ENCODE measurements at regions not wholly inside any gene's neighbourhood (a gene's known extent, or its start where the extent isn't known, plus 50 kb on each side); places are given as distances from the start of the nearest gene placed in this dataset.
"Not testable (repeated sequence)": the region's sequence is repeated elsewhere in the genome, so short reads cannot be mapped to it uniquely, and the experiment has no call there.

GRCh38 chr9:29966247-29966646 is 2393.0 kb upstream of the C9orf72 start:
- no peak for DNase-seq

DNA sequence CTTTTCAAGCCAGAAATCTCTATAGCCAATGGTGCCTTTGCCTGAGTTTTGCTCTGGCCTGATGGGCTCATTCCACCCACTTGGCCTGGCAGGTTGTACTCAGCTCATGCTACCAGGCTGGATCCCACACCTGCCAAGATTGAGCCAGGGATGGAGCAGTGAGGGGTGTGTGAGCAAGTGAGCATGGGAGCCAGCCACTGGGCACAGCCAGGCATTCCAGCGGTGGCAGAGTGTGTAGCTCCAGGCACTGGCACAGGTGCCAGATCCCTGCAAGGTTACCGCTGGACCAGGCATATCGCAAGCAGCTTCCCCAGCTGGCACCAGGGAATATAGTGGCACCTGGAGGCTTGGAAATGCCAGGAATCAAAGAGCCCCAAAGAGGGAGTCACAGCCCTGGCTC is 2395.6 kb upstream of the C9orf72 start:
- no peak for DNase-seq

- DNase-seq: no peak
These were observed 2396.1 kb upstream of the C9orf72 start for GRCh38 chr9:29969408-29969807.

GRCh38 chr9:29969856-29970647 is 2396.8 kb upstream of the C9orf72 start:
- no peak for DNase-seq

DNA sequence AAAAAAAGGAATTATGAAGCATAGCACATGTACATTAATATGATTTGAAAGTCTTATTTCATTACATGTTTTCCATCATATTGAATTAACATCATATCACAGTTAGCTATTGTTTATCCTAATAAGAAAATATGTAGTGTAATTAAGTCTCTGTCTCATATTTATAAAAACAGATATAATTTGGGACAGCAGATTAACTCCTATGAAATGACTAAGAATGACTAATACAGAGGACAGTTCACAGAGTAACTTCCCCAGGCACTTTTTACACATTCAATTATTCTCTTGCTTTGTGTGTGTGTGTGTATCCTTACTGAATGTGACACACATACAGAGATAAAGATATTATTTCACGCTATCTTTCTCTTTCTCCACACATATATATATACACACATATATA is 2400.9 kb upstream of the C9orf72 start:
- no peak for DNase-seq

DNA sequence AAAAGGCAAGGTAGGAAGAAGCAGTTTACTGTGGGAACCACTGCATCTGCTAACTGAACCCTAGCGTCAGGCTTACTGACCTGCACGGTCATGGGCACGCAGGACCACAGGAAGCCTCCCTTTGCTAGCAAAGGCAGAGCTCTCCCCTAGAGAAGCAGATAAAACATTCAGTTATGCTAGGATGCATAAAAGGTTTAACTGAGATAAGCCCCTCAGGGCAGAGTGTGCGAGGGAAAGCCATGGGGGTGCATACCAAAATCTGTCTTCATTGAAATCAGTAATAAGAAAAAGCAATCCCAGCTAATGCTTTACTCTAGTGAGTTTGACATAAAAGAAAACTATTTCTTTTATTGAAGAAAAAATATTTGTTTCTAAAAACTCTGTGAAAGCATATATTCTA is 2403.7 kb upstream of the C9orf72 start:
- no peak for DNase-seq

GRCh38 chr9:29981013-29981412 is 2403.4 kb upstream of the ACO1 start:
- DNase-seq: no peak

DNA sequence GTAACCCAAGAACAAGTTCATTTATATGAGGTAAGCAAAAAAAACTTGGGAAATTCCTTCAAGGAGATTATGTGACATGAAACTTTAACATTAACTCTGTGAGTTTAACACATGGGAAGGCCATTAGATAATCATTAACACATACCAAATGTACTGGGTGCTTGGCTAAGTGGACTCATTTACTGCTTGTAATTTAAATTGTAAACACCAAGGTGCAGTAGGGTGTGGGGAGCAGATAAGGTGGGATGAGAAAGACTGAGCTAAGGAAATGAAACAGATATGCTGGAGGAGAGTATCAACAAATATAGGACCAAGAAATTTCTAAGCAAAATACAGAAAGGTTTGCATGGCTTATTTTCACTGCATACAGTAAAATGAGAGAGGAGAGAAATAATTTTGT is 2384.8 kb upstream of the ACO1 start:
- DNase-seq: no peak

DNA sequence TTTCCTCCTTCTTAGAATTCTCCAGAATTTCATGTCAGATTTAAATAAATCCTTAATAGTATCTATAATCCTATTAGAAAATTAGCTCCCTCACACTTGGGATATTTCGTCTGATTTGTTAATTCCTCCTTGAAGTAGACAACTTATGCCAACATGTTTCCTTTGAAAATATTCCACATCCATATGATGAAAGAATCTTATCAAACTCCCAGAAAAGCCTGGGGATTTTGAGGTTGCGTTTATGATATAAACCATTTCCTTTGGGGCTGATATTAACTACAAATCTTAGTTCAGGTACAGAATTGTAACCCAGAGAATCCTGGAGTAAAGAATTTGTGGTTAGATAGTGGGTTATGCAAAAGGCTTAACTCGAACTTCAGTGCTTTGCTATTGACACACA is 2373.8 kb upstream of the ACO1 start:
- no peak for DNase-seq

DNA sequence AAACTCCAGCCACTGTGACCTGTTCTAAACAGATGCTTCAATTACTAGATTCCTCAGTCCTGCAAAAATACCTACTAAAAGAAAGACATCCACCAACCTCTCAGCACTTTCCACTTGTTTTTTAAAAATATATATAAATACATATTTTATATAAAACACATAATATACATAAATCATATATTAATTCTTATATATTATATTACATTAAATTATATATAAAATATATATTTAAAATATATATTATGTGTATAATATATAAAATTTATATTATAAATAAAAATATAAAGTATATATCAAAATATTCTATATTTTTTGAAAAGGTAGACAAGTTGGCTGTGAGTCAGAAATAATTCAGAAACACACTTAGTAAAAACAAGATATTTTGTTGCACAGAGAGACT is 2371.8 kb upstream of the ACO1 start:
- no peak for DNase-seq

GRCh38 chr9:30015073-30015472 is 2369.4 kb upstream of the ACO1 start:
- no peak for DNase-seq

DNA sequence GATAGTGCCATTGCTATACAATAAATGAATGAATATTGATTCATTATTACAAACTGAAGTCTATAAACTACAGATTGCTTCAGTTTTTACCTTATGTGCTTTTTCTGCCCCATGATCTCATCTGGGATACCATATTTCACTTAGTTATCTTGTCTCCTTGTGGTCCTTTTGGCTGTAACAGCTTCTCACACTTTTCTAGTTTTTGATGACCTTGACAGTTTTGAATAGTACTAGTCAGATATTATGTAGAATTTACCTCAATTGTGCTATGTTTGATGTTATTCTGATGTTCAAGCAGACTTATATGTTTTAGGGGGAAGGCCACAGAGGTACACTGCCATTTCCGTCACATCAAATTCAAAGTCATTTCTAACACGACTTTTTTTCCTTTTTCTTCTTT is 2364.3 kb upstream of the ACO1 start:
- DNase-seq: no peak

- DNase-seq: no peak
These were observed 2348.7 kb upstream of the ACO1 start for GRCh38 chr9:30035761-30036160.

- no peak for DNase-seq
These were observed 2347.9 kb upstream of the ACO1 start for GRCh38 chr9:30036558-30036957.

GRCh38 chr9:30039712-30040111 is 2344.7 kb upstream of the ACO1 start:
- no peak for DNase-seq

DNA sequence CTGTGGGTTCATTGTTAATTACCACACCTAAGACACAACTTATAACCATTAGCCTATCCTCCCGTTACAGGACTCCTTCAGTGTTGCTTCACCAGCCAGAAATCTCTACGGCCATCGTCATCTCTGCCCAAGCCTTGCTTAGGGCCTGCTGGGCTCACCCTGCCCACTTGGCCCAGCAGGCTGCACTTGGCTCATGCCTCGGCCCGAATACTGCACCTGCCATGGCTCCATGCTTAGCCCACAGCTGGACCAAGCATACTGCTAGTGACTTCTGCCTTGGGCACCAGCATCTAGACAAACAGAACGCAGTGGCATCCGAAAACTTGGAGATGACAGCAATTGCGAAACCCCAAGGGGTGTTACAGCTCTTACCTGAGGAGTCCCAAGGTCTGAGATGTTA is 2336.0 kb upstream of the ACO1 start:
- DNase-seq: no peak

DNA sequence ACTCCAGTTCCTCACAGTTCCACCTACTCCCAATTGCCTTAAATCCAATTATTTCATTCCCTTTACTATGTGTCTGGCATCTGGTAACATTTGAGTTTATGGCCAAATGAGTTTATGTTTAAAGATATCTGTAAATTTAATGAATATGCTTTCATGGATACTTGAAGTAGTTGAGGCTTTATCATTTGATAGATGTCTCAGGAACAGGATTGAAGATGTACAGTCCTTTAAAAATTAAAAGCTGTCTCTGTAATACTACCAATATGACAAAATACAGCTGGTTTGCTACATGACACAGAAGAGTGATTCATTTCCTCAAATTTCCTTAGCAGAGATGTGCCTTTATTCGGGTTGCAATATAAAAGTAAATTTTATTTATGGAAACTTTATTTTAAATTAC is 2326.0 kb upstream of the ACO1 start:
- no peak for DNase-seq

- DNase-seq: no peak
These were observed 2323.5 kb upstream of the ACO1 start for GRCh38 chr9:30060976-30061375.

DNA sequence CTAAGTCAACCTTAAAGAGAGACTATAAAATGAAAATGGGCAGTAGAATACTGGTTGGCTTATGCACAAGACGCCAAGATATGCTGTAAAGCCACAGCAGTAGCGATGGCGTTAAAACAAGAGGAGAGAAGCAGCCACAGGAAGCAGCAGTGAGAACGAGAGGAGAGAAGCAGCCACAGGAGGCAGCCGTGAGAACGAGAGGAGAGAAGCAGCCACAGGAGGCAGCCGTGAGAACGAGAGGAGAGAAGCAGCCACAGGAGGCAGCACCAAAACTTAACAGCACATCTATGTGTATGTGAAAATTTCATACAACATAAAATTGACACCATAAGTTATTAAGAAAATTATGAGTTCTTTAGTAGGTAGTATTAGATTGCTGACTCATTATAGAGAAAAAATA is 2318.6 kb upstream of the ACO1 start:
- DNase-seq: no peak

GRCh38 chr9:30069236-30069635 is 2315.2 kb upstream of the ACO1 start:
- not testable (repeated sequence) for DNase-seq

GRCh38 chr9:30075022-30075421 is 2309.4 kb upstream of the ACO1 start:
- DNase-seq: no peak

- DNase-seq: no peak
These were observed 2308.8 kb upstream of the ACO1 start for GRCh38 chr9:30075451-30076199.

DNA sequence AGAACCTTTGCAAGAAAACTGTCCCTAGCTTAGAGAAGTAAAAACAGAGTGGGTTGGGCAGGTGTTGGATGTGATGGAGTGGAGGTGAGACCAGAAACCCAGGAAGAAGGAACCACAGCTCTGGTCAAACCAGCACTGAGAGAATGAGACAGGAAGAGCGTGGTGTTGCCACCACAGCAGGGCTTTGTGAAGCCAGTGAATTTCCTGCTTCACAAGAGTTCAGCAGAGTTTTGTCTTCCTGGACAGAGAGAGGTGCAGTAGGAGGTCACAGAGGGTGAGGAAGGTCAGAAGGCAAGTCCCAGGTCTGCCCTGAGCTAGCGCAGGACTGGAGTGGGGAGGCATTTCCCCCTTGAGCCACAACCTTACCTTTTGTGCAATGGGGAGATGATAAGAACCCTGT is 2306.2 kb upstream of the ACO1 start:
- no peak for DNase-seq

GRCh38 chr9:30089428-30089827 is 2295.0 kb upstream of the ACO1 start:
- DNase-seq: no peak

Data from cerebellar nuclear complex (tissue), 1 donor.